Hematopoietic multipotent progenitor cell (in vitro differentiated cells): ENCODE measurements at regions not wholly inside any gene's neighbourhood (a gene's known extent, or its start where the extent isn't known, plus 50 kb on each side); places are given as distances from the start of the nearest gene placed in this dataset.
"Not testable (repeated sequence)": the region's sequence is repeated elsewhere in the genome, so short reads cannot be mapped to it uniquely, and the experiment has no call there.

Experiments used
- DNase-seq, 3 donors: peaks; one replicate each; pipeline ENCODE4 v3.0.0-alpha.2; 2011 to 2015; ENCODE audit warnings: low read depth in 2 of 3, low spot score in 2 of 3

GRCh38 chr4:32716090-32716620, 1996.0 kb downstream of the PCDH7 start:
- not testable (repeated sequence) for DNase-seq

GRCh38 chr4:32735856-32736590, 2015.9 kb downstream of the PCDH7 start:
- DNase-seq, result no peak

- no peak for DNase-seq
Observed at GRCh38 chr4:32744211-32744610, 2024.0 kb downstream of the PCDH7 start.

- no peak for DNase-seq
Observed at GRCh38 chr4:32745351-32745750, 2025.2 kb downstream of the PCDH7 start.

- DNase-seq, result no peak
Observed at GRCh38 chr4:32748061-32748460, 2027.9 kb downstream of the PCDH7 start.

- DNase-seq, result no peak
Observed at GRCh38 chr4:32748498-32748897, 2028.3 kb downstream of the PCDH7 start.

GRCh38 chr4:32752962-32753361, 2032.8 kb downstream of the PCDH7 start:
- DNase-seq, result no peak

GRCh38 chr4:32768664-32769389, 2048.7 kb downstream of the PCDH7 start:
- no peak for DNase-seq

GRCh38 chr4:32771491-32771890, 2051.3 kb downstream of the PCDH7 start:
- DNase-seq, result no peak

- DNase-seq, result peak in 2 of 3 donors; percentile 11 to 32
Observed at GRCh38 chr4:32775049-32775448, 2054.9 kb downstream of the PCDH7 start.

- no peak for DNase-seq
Observed at GRCh38 chr4:32776435-32777203, 2056.4 kb downstream of the PCDH7 start.

GRCh38 chr4:32778025-32778424, 2057.9 kb downstream of the PCDH7 start:
- no peak for DNase-seq

GRCh38 chr4:32778938-32779337, 2058.8 kb downstream of the PCDH7 start:
- no peak for DNase-seq

- no peak for DNase-seq
Observed at GRCh38 chr4:32789026-32789608, 2068.9 kb downstream of the PCDH7 start.

- DNase-seq, result no peak
Observed at GRCh38 chr4:32790803-32791202, 2070.6 kb downstream of the PCDH7 start.

GRCh38 chr4:32798471-32799159, 2078.4 kb downstream of the PCDH7 start:
- no peak for DNase-seq

- DNase-seq, result no peak
Observed at GRCh38 chr4:32824336-32824735, 2104.2 kb downstream of the PCDH7 start.

GRCh38 chr4:32826169-32826568, 2106.0 kb downstream of the PCDH7 start:
- no peak for DNase-seq

GRCh38 chr4:32830160-32830559, 2110.0 kb downstream of the PCDH7 start:
- no peak for DNase-seq

GRCh38 chr4:32831104-32831503, 2110.9 kb downstream of the PCDH7 start:
- no peak for DNase-seq
